Keratinocyte (primary cell): ENCODE measurements at regions not wholly inside any gene's neighbourhood (a gene's known extent, or its start where the extent isn't known, plus 50 kb on each side); places are given as distances from the start of the nearest gene placed in this dataset.

ENCODE experiments used
- CTCF ChIP-seq, 3 experiments: IDR thresholded peaks in 1 of 3; conservative IDR thresholded peaks in 1 of 3; optimal IDR thresholded peaks in 1 of 3; 2 replicates in 2 of 3; 3 replicates in 1 of 3; pipeline versions ENCODE3 to v1.5.1; 2011; ENCODE audit warnings: low read length in 3 of 3, mild to moderate bottlenecking in 3 of 3, moderate library complexity in 2 of 3, control low read depth in 1 of 3, inconsistent platforms in 1 of 3; ENCODE audit not compliant: insufficient read depth in 2 of 3; ENCODE audit errors: extremely low read depth in 1 of 3
- EZH2 ChIP-seq: IDR thresholded peaks from one replicate; pipeline ENCODE4 v1.6.1; 2012; ENCODE audit warnings: inconsistent platforms, mild to moderate bottlenecking, low read length, moderate library complexity

GRCh38 chr16:76729525-76729924 lies 452.3 kb downstream of the CNTNAP4 start:
- no peak for TF ChIP-seq CTCF (optimal IDR thresholded peaks at IDR 0.05 in 1 of 3, IDR thresholded peaks at IDR 0.05 in 1 of 3, conservative IDR thresholded peaks at IDR 0.05 in 1 of 3; ENCODE audit: extremely low read depth in 1 of 3, insufficient read depth in 2 of 3, low read length in 3 of 3)
- TF ChIP-seq EZH2: no peak
